ENCODE measurements at regions not wholly inside any gene's neighbourhood (a gene's known extent, or its start where the extent isn't known, plus 50 kb on each side); places are given as distances from the start of the nearest gene placed in this dataset.
A peak's percentile ranks its signal among the peaks of the same experiment; 100 is the strongest.

DNA sequence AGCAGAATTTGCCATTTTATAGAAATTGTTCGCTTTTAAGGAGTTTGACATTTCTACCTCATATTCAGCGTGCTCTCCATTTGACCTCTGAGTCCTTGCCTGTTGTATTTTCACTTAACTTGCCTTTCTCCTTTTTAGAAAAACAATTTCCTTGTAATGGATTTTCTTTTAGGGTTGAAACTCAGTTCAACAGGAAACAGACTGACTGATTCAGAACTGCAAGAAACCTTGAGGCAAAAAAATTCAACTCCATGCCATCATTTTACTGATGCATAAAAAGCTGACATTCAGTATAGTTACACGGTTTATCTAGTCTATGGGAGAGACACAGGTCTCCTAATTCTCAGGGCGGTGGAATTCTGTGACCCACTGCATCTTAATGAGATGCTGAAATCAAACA, 59.8 kb downstream of the MRPS30 start:
- no peak for DNase-seq

DNA sequence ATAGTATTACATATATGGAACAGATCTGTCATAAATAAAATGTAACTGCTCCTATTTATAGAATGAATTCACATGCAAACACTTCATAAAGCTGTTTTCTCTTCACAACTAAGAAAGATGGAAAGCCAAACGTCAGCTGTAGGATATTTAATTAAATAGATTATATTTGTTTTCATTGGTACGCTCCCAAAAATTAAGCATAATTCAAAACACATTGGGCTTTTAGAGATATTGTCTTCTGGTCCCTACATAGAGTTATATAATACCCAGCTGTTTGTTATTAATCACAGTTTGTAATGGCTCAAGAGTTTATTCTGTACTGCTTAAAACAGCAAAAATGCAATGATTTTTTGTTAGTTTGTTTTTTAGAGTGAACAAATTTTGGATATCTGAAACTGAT, 61.2 kb downstream of the MRPS30 start:
- no peak for DNase-seq

DNA sequence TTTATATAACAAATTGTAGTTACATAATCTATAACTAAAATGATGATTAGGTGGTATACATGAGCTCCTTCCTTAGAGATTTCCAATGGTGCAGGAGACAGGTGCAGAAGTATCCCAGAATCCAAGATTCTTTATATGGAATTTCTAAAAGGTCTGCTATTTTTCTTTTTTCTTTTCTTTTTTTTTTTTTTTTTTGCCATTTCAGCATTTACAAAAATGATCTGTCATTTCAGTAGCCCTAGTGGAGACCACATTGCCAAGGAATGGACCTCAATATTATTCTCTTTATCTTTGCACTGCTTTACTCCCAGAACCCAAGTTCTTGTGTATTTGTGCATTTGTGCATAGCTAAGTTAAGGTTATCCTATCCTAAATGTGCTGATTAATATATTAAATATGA, 61.7 kb downstream of the MRPS30 start:
- DNase-seq: no peak

DNA sequence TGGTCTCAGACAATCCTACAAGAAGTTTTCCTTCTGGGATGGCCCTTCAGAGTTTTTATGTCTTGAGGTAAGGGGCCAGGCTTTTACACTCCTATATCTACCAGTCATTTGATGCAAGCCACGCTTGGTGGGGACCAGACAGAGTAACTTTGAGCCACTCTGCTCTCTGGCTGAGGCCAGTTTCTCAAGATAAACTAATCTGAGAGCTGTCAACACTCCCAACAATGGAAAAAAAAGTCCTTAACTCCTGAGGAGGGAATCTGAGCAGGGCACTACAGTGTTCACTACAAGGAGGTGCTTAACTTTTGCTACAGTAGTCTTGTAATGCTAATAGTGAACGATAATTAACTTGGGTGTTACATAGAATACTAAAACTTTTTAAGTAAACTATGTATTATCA, 62.7 kb downstream of the MRPS30 start:
- no peak for DNase-seq

DNA sequence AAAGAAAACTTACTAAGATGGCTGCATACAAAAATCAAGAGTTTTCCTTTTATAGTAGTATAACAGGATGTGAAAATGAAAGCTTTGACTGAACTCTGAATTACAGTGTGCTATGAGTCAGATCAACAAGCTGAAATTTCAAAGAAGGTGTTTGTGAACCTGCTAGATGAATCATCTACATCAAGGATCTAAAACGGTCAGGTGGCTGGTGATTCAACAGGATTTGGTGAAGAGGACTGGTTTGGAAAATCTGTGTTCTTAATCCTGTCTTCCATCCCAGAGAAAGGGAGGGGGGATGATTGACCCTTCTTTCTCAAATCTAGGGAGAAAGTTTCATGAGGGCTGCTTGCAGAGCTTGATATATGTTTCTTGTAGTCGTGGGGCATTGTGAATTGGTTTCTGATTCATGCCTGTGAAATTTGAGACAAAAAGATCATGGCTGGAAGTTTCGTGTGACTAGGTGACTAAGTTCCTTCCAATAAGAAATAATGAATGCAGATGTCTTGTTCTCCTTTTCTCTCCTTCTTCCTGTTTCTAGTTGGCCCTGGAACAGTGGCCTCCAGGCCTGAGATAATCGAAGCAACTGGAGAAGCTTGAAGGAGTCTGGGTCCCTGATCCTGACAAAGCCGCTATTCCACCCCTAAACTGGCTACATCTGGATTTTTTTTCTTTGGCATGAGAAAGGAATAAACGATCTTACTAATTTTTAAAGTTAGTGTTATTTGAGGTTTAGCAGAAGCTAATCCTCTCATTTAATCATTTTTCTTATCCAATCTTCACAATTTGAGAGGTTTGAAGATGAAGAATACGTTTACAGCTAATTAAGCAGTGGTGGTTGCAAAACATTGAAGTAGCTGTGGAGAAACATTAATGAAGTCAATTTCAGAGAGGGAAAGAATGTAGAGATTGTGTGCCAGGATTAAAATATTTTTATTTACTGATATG, 67.2 kb downstream of the MRPS30 start:
- DNase-seq: peak; percentile 11

DNA sequence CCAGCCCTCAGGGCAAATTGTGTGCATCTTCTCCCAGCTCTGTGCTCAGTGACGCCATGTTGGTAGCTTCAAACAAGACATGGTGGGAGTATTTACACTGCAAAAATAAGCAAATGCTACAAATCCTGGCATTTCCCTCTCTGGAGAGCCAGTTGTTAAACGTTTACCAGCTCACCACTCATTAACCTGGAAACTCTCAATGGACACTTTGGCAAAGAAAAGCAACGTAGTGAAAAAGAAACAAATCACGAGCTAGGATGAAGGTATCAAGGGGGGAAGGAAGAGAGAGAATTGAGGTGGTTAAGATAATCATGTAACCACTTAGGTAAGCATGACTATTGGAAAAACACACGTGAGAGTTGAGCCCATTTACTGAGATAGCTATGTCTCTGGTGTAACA, 72.5 kb downstream of the MRPS30 start:
- DNase-seq: no peak

DNA sequence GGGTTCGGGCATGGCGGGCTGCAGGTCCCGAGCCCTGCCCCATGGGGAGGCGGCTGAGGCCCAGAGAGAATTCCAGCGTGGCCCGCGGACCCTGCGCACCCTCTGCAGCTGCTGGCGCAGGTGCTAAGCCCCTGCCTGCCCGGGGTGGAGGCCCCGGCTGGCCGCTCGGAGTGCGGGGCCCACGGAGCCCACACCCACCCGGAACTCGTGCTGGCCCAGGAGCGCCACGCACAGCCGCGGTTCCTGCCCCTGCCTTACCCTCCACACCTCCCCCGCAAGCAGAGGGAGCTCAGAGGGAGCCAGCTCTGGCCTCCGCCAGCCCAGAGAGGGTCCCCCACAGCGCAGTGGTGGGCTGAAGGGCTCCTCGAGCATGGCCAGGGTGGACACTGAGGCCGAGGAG, 75.3 kb downstream of the MRPS30 start:
- no peak for DNase-seq

DNA sequence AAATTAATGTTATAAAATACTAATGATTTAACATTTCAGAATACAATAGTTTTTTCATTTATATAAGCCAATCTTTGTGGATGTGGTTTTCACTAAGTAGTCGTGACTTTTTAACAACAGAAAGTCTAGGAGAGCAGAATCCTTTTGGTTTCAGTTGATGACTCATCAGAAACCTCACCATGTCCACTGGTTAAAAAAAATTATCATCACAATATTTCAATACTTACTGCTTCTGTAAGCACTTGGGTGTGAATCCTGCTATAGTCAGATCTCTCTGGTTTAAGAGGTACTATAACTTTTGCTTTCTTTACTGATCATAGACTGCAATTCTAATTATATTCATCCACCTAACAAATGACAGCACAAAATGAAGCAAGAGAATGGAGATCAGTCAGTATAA, 77.2 kb downstream of the MRPS30 start:
- no peak for DNase-seq

DNA sequence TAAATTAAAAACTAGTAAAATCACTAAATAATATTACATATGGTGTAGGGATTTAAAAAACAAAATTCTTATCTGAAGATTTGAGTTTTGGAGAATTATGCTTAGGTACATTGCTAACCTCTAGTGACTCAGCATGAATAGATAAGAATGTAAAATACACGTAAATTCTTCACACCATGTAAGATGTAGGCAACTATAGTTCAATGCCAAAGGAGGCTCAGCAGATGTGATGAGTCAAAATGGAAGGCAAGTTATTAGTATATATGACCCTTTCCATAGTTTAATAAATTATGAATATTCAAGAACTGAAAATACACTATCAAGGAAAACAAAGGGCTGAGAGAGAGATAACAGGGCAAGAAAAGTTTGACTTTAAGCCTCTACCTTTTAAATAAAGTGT, 79.0 kb downstream of the MRPS30 start:
- DNase-seq: no peak

DNA sequence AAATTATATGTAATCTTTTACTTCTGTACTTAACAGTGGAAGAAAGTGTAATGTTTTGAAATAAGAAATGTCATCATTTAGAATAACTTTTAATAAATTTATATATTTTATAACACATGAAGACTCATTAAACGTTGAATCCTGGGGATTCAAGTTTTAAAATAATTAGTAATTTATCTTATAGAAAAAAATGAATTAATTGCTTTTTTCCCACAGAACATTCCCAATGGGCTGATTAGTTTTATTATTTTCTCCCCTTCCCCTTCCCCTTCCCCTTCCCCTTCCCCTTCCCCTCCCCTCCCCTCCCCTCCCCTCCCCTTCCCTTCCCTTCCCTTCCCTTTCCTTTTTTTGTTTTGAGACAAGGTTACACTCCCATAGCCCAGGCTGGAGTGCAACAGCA, 79.7 kb downstream of the MRPS30 start:
- no peak for DNase-seq

DNA sequence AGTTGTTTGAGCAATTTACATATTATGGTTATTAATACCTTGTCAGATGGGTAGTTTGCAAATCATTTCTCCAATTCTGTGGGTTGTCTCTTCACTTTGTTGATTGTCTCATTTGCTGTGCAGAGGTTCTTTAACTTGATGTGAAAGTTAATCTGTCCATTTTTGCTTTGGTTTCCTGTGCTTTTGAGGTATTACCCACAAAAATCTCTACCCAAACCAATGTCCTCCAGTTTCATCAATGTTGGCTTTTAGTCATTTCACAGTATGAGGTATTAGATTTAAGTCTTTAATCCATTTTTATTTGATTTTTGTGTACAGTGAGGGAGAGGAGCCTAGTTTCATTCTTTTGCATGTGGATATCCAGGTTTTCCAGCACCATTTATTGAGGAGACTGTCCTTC, 82.4 kb downstream of the MRPS30 start:
- no peak for DNase-seq

DNA sequence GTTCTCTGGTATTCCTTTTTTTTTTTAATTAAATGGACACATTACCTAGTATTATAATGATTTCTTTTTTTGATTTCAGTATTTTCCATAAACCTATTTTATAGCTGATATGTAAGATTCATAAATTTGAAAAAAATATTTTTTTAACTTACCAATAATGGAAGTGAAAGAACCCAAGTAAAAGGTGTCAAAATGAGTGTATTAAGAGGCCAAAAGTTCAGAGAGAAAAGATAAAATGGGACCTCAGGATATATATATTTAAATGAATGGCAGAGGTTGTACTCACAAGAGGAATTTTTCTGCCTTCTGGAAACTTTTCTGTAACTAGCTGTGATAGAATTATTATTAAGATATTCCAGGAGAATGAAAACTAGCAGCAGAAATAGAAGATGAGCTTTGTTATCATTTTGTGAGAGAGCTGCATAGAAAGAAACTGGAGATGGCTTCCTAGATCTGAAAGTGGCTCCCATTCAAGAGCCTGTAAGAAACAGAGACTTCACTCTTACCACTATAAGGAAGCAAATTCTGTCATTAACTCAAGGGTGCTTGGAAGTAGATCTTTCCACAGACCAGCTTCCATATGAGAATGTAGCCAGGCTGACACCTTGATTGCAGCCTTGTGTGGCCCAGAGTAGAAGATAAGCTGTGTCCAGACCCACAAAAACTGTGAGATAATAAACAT, 91.7 kb downstream of the MRPS30 start:
- no peak for DNase-seq

DNA sequence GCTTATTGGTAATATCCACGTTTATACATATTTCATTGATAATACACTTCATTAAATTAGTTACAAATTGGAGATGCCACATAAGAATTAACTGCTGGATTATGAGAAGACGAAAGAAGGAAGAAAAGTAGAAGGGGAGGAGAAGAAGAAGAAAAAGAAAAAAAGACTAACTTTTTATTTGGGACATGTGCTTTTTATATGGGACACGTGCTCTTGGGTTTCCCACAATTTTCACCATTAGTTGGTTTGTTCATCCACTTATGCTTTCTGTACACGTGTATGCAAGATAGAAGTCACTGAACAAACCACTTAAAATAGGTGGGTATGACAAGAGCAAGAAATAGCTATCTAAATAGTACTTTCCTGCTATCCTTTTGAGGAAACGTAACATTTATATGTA, 98.6 kb downstream of the MRPS30 start:
- no peak for DNase-seq

DNA sequence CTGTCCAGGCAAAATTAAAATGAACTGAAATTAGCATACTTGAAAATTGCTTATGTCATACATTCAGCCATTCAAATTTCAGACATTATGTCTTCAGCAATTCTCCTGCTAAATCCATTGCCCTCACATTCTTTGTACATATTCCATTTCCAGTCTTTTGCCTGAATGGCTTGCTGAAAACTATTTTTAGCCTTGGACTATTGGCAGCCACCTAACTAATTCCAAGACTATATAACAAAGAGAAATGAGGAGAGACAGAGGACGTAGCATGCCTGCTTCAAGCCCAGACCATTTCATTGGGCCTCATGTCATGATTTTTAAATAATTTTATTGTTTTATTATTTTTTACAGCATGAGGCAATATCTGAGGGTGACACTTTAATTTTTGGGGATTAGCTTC, 100.3 kb downstream of the MRPS30 start:
- DNase-seq: no peak

DNA sequence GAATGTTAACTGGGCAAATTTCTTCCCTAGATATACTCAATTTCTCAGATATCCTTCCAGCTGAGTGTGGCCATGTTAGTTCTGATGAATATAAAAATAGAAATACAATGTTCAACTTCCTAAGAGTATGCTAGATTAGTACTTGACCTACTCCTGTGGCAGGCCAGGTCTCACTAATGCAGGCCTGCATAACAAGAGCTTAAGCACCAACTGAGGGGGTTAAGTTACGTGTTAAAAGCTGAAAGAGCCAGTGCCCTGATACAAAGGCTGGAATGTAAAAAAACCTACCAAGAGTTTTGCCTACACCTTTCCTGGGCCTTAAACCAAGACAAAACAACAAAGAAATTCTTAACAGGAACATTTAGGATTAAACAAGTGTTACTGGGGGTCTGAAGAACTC, 102.8 kb downstream of the MRPS30 start:
- no peak for DNase-seq

DNA sequence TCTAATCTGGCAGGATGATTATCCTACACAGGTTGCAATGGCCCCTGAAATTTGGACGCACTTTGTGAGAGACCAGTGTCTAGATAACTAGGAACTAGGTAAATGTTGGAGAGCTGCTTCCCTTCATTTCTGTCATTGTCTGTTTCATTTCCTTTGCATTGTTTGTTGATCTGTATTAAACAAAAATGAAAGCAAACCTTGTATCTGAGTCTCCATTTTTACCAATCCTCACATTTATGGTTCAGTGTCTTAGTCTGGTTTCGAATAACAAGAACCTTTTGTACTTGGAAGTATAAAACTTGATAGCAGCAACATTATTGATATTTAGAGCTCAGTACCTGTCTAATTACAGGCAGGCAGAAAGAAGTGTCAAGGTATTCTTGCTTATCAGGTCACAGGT, 105.5 kb downstream of the MRPS30 start:
- DNase-seq: no peak

DNA sequence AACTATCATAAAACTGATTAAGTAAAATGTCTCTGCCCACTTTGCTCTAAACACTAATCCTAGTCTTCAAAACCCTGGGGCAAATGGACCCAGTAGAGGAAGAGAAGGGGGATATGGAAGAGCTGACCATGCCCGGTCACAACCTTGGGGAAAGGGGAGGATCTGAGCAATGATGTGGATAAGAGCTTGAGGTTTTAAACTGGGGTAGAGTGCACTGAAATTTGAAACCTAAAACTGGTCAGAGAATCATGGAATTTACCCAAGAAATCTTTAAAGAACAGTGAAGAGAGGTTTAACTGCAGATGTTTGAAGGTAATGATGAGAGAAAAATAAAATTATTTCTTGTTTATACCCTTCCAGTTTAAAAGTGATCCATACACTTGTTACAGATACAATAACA, 110.8 kb downstream of the MRPS30 start:
- DNase-seq: no peak

DNA sequence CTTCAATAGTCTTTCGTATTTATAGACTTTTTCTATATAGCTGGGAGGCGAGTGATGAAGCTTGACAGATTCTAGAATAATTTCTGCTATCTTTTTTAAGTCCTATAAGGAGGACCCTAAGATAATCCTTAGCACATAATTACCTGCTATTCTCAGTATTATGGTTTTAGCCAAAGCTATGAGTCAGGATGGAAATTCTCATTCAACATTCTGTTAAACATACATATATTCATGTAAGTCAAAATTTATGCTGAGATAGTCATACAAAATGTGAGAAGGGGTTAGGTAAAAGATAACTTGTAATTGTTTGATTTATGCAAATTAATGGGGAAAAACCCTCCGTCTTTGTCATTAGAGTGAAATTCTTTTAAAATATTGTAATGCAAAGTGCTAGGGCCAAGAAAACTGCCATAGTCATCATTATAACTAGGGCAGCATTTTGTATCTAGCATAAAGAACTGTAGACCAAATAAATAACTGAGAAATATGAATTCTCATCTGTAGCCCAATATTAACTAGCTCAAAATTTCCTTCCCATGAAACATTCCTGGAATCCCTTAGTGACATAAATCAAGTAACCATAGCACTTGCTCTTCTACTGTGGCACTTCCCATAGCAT, 118.5 kb downstream of the MRPS30 start:
- DNase-seq: no peak

DNA sequence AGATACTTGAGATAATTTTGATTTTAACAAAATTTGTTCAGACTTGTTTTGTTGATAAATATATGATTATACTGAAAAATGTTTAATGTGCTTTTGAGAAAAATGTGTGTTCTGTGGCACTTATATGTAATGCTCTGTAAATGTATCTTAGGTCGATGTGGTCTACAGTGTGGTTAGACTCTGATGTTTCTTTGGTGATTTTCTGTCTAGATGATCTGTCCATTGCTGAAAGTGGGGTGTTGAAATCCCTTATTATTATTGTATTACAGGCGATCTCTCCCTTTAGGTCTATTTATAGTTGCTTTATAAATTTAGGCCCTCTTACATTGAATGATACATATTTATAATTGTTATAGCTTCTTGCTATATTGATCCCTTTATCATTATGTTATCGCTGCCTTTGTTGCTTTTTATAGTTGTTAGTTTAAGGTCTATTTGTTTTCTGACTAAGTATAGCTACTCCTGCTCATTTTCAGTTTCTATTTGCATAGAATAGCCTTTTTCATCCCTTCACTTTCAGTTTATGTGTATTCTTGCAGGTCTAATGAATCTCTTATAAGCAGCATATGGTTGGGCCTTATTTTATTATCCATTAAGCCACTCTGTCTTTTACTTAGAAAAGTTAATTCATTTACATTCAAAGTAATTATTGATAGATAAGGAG, 124.3 kb downstream of the MRPS30 start:
- DNase-seq: no peak

DNA sequence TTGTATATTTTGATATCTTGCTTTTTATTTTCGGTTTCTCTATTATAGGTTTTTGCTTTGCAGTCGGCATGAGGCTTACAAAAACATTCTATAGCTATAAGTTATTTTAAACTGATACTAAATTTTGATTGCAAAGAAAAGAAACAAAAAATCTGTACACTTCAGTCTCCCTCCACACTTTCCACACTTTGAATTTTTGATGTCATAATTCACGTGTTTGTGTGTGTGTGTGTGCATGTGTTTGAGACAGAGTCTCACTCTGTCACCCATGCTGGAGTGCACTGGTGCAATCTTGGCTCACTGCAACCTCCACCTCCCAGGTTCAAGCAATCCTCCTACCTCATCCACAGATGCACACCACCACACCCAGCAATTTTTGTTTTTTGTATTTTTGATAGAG, 124.9 kb downstream of the MRPS30 start:
- DNase-seq: no peak

DNA sequence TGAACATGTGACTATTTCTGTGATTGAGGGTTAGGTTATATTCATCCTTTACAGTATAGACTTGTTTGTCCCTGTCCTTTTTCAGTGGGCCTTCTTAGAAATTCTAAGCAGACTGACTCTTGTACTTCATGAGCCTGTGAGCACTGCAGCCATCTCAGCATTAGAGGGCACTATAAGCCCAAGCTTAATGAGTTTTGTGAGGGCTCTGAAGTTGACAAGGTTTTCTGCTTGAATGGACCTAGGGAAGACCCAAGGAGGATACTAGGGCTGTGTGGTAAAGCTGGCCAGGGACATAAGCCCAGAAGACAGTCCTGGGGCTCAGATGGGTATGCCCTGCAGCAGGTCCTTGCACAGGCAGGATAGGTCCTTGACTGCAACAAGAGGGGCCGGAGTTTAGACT, 126.5 kb downstream of the MRPS30 start:
- no peak for DNase-seq

DNA sequence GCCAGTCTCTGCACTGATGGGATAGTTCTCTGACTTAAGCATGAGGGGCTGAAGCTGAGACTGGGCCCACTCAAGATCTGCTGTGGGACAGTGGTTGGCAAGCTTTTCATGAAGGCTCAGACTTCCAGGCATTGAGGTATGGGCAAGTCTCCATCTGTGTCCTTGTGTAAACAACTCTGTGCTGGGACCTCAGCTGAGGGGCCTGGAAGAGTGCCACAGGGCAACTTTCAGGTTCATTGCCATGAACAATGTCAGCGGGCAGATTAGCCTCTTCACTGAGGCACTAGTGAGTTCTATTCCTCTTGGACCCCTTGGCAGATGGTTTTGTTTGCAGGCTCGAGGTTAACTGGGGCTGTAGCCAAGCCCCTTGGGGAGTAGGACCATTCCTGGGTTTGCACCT, 127.1 kb downstream of the MRPS30 start:
- no peak for DNase-seq

DNA sequence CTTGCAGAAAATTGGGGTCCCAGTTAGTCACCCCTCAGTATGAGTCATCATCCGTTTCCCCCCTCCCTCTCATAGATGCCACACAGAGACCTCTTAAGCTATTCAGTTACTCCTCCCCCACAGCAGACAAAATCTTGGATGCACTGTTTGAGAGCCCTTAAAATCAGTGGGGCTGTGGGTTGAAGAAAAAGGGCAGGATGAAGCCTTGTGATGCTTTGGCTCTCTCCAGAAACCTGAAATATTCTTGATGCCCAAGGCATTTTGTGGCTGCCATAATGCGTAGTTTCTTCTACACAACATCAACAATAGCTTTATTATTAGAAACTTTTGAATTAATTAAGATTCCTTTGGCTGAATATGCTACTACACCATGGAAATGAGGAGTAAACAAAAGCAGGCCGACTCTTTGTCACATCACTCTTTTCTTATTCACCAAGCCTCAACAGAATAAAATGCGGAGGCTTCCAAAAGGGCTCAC, 133.8 kb downstream of the MRPS30 start:
- no peak for DNase-seq
